ENCODE measurements at regions not wholly inside any gene's neighbourhood (a gene's known extent, or its start where the extent isn't known, plus 50 kb on each side); places are given as distances from the start of the nearest gene placed in this dataset.

DNA sequence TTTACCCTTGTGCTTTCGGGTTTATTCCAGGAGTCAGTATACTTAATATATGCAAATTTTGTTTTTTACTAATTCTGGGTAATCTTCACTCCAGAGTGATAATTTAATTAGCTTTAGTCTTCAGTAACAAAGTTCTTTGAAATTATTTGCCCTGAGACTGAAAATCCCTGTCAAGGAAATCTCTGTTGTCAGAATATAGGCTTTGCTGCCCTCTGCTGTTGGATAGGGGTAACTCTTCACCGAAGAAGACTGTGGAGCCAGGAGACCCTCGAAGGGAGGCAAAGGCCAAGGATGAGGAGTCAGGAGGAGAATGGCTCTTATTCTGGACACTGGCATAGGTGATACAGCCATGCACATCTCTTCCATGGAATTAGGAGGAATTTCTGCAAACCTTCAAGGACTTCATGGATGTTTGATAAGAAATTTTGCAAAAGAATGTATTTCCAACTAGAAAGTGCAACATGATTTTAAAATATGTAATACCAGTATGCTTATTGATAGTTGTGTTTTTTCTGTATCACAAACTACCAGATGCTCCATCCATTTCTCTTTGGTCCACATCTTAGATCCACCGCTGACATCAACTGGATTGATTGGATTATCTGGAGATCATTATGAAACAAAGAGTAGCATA, 182.3 kb downstream of the RDH14 start:
- Histone ChIP-seq H3K36me3 (ENCODE audit: control insufficient read depth, insufficient read depth, low read length) (no peaks in the 10 kb centered on the region), H3K4me3 (ENCODE audit: low read depth, low read length) (no peak overlapping the region), H3K9ac (ENCODE audit: low read depth, low read length) (no peak overlapping the region), H3K27ac (ENCODE audit: low read depth, low read length) (no peak overlapping the region), H3K9me3 (ENCODE audit: control insufficient read depth, insufficient read depth, low read length) (no peaks in the 10 kb centered on the region), H3K4me1 (ENCODE audit: control insufficient read depth, insufficient read depth, low read length) (no peaks in the 10 kb centered on the region), H3K27me3 (ENCODE audit: control insufficient read depth, insufficient read depth, low read length) (no peaks in the 10 kb centered on the region)

GRCh38 chr2:18376936-18377335, 183.5 kb downstream of the RDH14 start:
- no peaks in the 10 kb centered on the region for H3K27me3 ChIP-seq (ENCODE audit: control insufficient read depth, insufficient read depth, low read length)
- H3K4me1 ChIP-seq (ENCODE audit: control insufficient read depth, insufficient read depth, low read length) = no peaks in the 10 kb centered on the region
- no peaks in the 10 kb centered on the region for H3K36me3 ChIP-seq (ENCODE audit: control insufficient read depth, insufficient read depth, low read length)
- H3K4me3 ChIP-seq (ENCODE audit: low read depth, low read length) = no peak overlapping the region
- no peaks in the 10 kb centered on the region for H3K9me3 ChIP-seq (ENCODE audit: control insufficient read depth, insufficient read depth, low read length)
- H3K9ac ChIP-seq (ENCODE audit: low read depth, low read length) = no peak overlapping the region
- no peak overlapping the region for H3K27ac ChIP-seq (ENCODE audit: low read depth, low read length)

- Histone ChIP-seq H3K27me3 (ENCODE audit: control insufficient read depth, insufficient read depth, low read length) (no peaks in the 10 kb centered on the region), H3K9me3 (ENCODE audit: control insufficient read depth, insufficient read depth, low read length) (no peaks in the 10 kb centered on the region), H3K4me1 (ENCODE audit: control insufficient read depth, insufficient read depth, low read length) (no peaks in the 10 kb centered on the region), H3K9ac (ENCODE audit: low read depth, low read length) (no peak overlapping the region), H3K4me3 (ENCODE audit: low read depth, low read length) (no peak overlapping the region), H3K36me3 (ENCODE audit: control insufficient read depth, insufficient read depth, low read length) (no peaks in the 10 kb centered on the region), H3K27ac (ENCODE audit: low read depth, low read length) (no peak overlapping the region)
Observed at GRCh38 chr2:18373664-18374063, 186.8 kb downstream of the RDH14 start.

GRCh38 chr2:18373081-18373480, 187.4 kb downstream of the RDH14 start:
- H3K4me1 ChIP-seq (ENCODE audit: control insufficient read depth, insufficient read depth, low read length) = no peaks in the 10 kb centered on the region
- no peaks in the 10 kb centered on the region for H3K27me3 ChIP-seq (ENCODE audit: control insufficient read depth, insufficient read depth, low read length)
- no peaks in the 10 kb centered on the region for H3K36me3 ChIP-seq (ENCODE audit: control insufficient read depth, insufficient read depth, low read length)
- H3K27ac ChIP-seq (ENCODE audit: low read depth, low read length) = no peak overlapping the region
- no peaks in the 10 kb centered on the region for H3K9me3 ChIP-seq (ENCODE audit: control insufficient read depth, insufficient read depth, low read length)
- no peak overlapping the region for H3K9ac ChIP-seq (ENCODE audit: low read depth, low read length)
- no peak overlapping the region for H3K4me3 ChIP-seq (ENCODE audit: low read depth, low read length)

GRCh38 chr2:18372641-18373040, 187.8 kb downstream of the RDH14 start:
- Histone ChIP-seq H3K4me3 (ENCODE audit: low read depth, low read length) (no peak overlapping the region), H3K9ac (ENCODE audit: low read depth, low read length) (no peak overlapping the region), H3K9me3 (ENCODE audit: control insufficient read depth, insufficient read depth, low read length) (no peaks in the 10 kb centered on the region), H3K27me3 (ENCODE audit: control insufficient read depth, insufficient read depth, low read length) (no peaks in the 10 kb centered on the region), H3K4me1 (ENCODE audit: control insufficient read depth, insufficient read depth, low read length) (no peaks in the 10 kb centered on the region), H3K27ac (ENCODE audit: low read depth, low read length) (no peak overlapping the region), H3K36me3 (ENCODE audit: control insufficient read depth, insufficient read depth, low read length) (no peaks in the 10 kb centered on the region)

DNA sequence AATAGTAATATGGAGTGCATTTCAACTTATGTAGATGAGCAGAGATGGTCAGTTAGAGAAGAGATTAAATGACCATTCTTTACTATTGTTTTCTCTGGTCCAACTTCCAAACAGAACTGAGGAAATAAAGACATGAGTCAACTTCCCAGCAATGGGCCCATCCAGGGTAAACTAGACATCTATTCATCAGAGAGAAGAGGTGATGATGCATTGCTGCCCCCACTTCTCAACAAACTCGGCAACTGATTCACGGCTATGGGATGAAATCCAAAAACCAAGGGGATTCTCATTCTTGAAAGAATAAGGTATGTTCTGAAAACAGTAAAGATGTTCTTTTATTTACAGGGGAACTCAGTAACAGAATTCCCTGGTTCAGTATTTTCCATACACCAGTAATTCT, 190.7 kb downstream of the RDH14 start:
- Histone ChIP-seq H3K9me3 (ENCODE audit: control insufficient read depth, insufficient read depth, low read length) (no peaks in the 10 kb centered on the region), H3K4me3 (ENCODE audit: low read depth, low read length) (no peak overlapping the region), H3K36me3 (ENCODE audit: control insufficient read depth, insufficient read depth, low read length) (no peaks in the 10 kb centered on the region), H3K9ac (ENCODE audit: low read depth, low read length) (no peak overlapping the region), H3K27ac (ENCODE audit: low read depth, low read length) (no peak overlapping the region), H3K27me3 (ENCODE audit: control insufficient read depth, insufficient read depth, low read length) (no peaks in the 10 kb centered on the region), H3K4me1 (ENCODE audit: control insufficient read depth, insufficient read depth, low read length) (no peaks in the 10 kb centered on the region)

- Histone ChIP-seq H3K9me3 (ENCODE audit: control insufficient read depth, insufficient read depth, low read length) (no peaks in the 10 kb centered on the region), H3K9ac (ENCODE audit: low read depth, low read length) (no peak overlapping the region), H3K36me3 (ENCODE audit: control insufficient read depth, insufficient read depth, low read length) (no peaks in the 10 kb centered on the region), H3K4me3 (ENCODE audit: low read depth, low read length) (no peak overlapping the region), H3K27ac (ENCODE audit: low read depth, low read length) (no peak overlapping the region), H3K27me3 (ENCODE audit: control insufficient read depth, insufficient read depth, low read length) (no peaks in the 10 kb centered on the region), H3K4me1 (ENCODE audit: control insufficient read depth, insufficient read depth, low read length) (no peaks in the 10 kb centered on the region)
Observed at GRCh38 chr2:18368008-18368407, 192.4 kb downstream of the RDH14 start.

- no peaks in the 10 kb centered on the region for H3K9me3 ChIP-seq (ENCODE audit: control insufficient read depth, insufficient read depth, low read length)
- no peak overlapping the region for H3K4me3 ChIP-seq (ENCODE audit: low read depth, low read length)
- H3K4me1 ChIP-seq (ENCODE audit: control insufficient read depth, insufficient read depth, low read length) = no peaks in the 10 kb centered on the region
- H3K27ac ChIP-seq (ENCODE audit: low read depth, low read length) = no peak overlapping the region
- no peak overlapping the region for H3K9ac ChIP-seq (ENCODE audit: low read depth, low read length)
- H3K36me3 ChIP-seq (ENCODE audit: control insufficient read depth, insufficient read depth, low read length) = no peaks in the 10 kb centered on the region
- no peaks in the 10 kb centered on the region for H3K27me3 ChIP-seq (ENCODE audit: control insufficient read depth, insufficient read depth, low read length)
Observed at GRCh38 chr2:18365342-18365741, 195.1 kb downstream of the RDH14 start.

DNA sequence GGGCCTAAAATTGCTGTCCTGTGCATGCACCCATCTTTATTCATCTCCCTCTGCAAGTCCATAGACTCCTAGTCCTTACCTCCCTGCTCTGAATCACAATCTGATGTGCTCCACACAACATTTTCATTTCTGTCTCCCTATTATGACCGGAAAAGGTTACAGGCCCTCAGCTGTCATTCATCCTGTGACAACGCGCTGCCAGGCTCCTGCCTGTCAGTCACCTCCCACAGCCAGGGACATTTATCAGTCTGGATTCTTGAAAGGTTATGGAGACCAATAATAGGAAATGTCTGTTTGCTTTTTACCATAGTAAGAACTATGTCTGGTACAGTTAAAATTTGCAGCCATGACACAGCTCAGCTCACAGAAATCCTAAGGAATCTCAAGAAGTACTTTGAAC, 197.1 kb downstream of the RDH14 start:
- no peaks in the 10 kb centered on the region for H3K36me3 ChIP-seq (ENCODE audit: control insufficient read depth, insufficient read depth, low read length)
- no peaks in the 10 kb centered on the region for H3K4me1 ChIP-seq (ENCODE audit: control insufficient read depth, insufficient read depth, low read length)
- no peak overlapping the region for H3K4me3 ChIP-seq (ENCODE audit: low read depth, low read length)
- H3K9ac ChIP-seq (ENCODE audit: low read depth, low read length) = no peak overlapping the region
- H3K9me3 ChIP-seq (ENCODE audit: control insufficient read depth, insufficient read depth, low read length) = no peaks in the 10 kb centered on the region
- no peak overlapping the region for H3K27ac ChIP-seq (ENCODE audit: low read depth, low read length)
- H3K27me3 ChIP-seq (ENCODE audit: control insufficient read depth, insufficient read depth, low read length) = no peaks in the 10 kb centered on the region

GRCh38 chr2:18362696-18363095, 197.8 kb downstream of the RDH14 start:
- Histone ChIP-seq H3K27ac (ENCODE audit: low read depth, low read length) (no peak overlapping the region), H3K4me3 (ENCODE audit: low read depth, low read length) (no peak overlapping the region)

GRCh38 chr2:18357537-18357936, 202.9 kb downstream of the RDH14 start:
- no peaks in the 10 kb centered on the region for H3K27me3 ChIP-seq (ENCODE audit: control insufficient read depth, insufficient read depth, low read length)
- H3K36me3 ChIP-seq (ENCODE audit: control insufficient read depth, insufficient read depth, low read length) = no peaks in the 10 kb centered on the region
- no peaks in the 10 kb centered on the region for H3K9me3 ChIP-seq (ENCODE audit: control insufficient read depth, insufficient read depth, low read length)
- H3K27ac ChIP-seq (ENCODE audit: low read depth, low read length) = no peak overlapping the region
- no peaks in the 10 kb centered on the region for H3K4me1 ChIP-seq (ENCODE audit: control insufficient read depth, insufficient read depth, low read length)
- no peak overlapping the region for H3K4me3 ChIP-seq (ENCODE audit: low read depth, low read length)
- no peak overlapping the region for H3K9ac ChIP-seq (ENCODE audit: low read depth, low read length)

More at GRCh38 chr2:18362696-18363095, 197.8 kb downstream of the RDH14 start:
- Histone ChIP-seq H3K27me3 (ENCODE audit: control insufficient read depth, insufficient read depth, low read length) (no peaks in the 10 kb centered on the region), H3K9ac (ENCODE audit: low read depth, low read length) (no peak overlapping the region), H3K36me3 (ENCODE audit: control insufficient read depth, insufficient read depth, low read length) (no peaks in the 10 kb centered on the region), H3K9me3 (ENCODE audit: control insufficient read depth, insufficient read depth, low read length) (no peaks in the 10 kb centered on the region), H3K4me1 (ENCODE audit: control insufficient read depth, insufficient read depth, low read length) (no peaks in the 10 kb centered on the region)

DNA sequence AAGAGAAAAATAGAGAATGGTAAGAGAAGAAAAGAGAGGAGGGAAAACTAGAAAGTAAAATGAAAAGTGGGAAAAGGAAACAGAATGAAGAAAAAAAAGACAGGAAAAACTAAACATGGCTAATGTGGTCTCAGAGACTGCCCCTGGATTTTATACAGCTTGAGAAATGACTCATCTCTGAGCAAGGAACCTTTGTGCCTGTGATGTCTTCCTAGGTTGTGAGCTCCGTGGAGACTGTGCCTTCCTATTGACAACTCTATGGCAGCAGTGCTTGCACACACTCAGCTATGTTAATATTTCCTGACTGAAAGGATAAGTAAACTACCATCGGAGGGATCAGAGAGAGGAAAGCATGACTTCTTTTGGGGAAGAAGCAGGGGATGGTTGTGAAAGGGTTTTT, 203.8 kb downstream of the RDH14 start:
- Histone ChIP-seq H3K27me3 (ENCODE audit: control insufficient read depth, insufficient read depth, low read length) (no peaks in the 10 kb centered on the region), H3K9me3 (ENCODE audit: control insufficient read depth, insufficient read depth, low read length) (no peaks in the 10 kb centered on the region), H3K36me3 (ENCODE audit: control insufficient read depth, insufficient read depth, low read length) (no peaks in the 10 kb centered on the region), H3K4me1 (ENCODE audit: control insufficient read depth, insufficient read depth, low read length) (no peaks in the 10 kb centered on the region), H3K9ac (ENCODE audit: low read depth, low read length) (no peak overlapping the region), H3K27ac (ENCODE audit: low read depth, low read length) (no peak overlapping the region), H3K4me3 (ENCODE audit: low read depth, low read length) (no peak overlapping the region)

All from HUES48 (cell line).